ENCODE measurements at regions not wholly inside any gene's neighbourhood (a gene's known extent, or its start where the extent isn't known, plus 50 kb on each side); places are given as distances from the start of the nearest gene placed in this dataset.
A peak's percentile ranks its signal among the peaks of the same experiment; 100 is the strongest.
"Not testable (repeated sequence)": the region's sequence is repeated elsewhere in the genome, so short reads cannot be mapped to it uniquely, and the experiment has no call there.

GRCh38 chr2:8229546-8229986, 452.3 kb upstream of the ID2 start:
- DNase-seq = peak; percentile 46

- no peak for DNase-seq
Observed at GRCh38 chr2:8230466-8230865, 451.4 kb upstream of the ID2 start.

- DNase-seq = no peak
Observed at GRCh38 chr2:8231902-8232301, 450.0 kb upstream of the ID2 start.

- no peak for DNase-seq
Observed at GRCh38 chr2:8232871-8233270, 449.0 kb upstream of the ID2 start.

- DNase-seq = peak; percentile 49
Observed at GRCh38 chr2:8234253-8234652, 447.6 kb upstream of the ID2 start.

GRCh38 chr2:8234757-8235374, 447.0 kb upstream of the ID2 start:
- no peak for DNase-seq

- no peak for DNase-seq
Observed at GRCh38 chr2:8235419-8235818, 446.4 kb upstream of the ID2 start.

- DNase-seq = no peak
Observed at GRCh38 chr2:8236391-8236790, 445.5 kb upstream of the ID2 start.

- no peak for DNase-seq
Observed at GRCh38 chr2:8238521-8239230, 443.2 kb upstream of the ID2 start.

GRCh38 chr2:8239531-8240088, 442.2 kb upstream of the ID2 start:
- DNase-seq = peak; percentile 28

- no peak for DNase-seq
Observed at GRCh38 chr2:8241317-8241716, 440.5 kb upstream of the ID2 start.

- no peak for DNase-seq
Observed at GRCh38 chr2:8242739-8243138, 439.1 kb upstream of the ID2 start.

GRCh38 chr2:8243748-8244400, 438.0 kb upstream of the ID2 start:
- no peak for DNase-seq

- peak; percentile 38 for DNase-seq
Observed at GRCh38 chr2:8244639-8245038, 437.2 kb upstream of the ID2 start.

GRCh38 chr2:8246137-8246536, 435.7 kb upstream of the ID2 start:
- DNase-seq = no peak

GRCh38 chr2:8247905-8248622, 433.8 kb upstream of the ID2 start:
- DNase-seq = no peak

- DNase-seq = no peak
Observed at GRCh38 chr2:8248623-8248957, 433.3 kb upstream of the ID2 start.

GRCh38 chr2:8249141-8249540, 432.7 kb upstream of the ID2 start:
- DNase-seq = no peak

GRCh38 chr2:8249769-8250168, 432.1 kb upstream of the ID2 start:
- DNase-seq = no peak

GRCh38 chr2:8250290-8250689, 431.6 kb upstream of the ID2 start:
- not testable (repeated sequence) for DNase-seq

GRCh38 chr2:8251291-8251690, 430.6 kb upstream of the ID2 start:
- DNase-seq = no peak

- DNase-seq = no peak
Observed at GRCh38 chr2:8251856-8252255, 430.0 kb upstream of the ID2 start.

GRCh38 chr2:8252997-8253694, 428.7 kb upstream of the ID2 start:
- DNase-seq = no peak

Measured in CD4-positive, alpha-beta T cell treated with Interferon gamma for 1 hour (primary cell).